CD14-positive monocyte (primary cell): ENCODE measurements at regions not wholly inside any gene's neighbourhood (a gene's known extent, or its start where the extent isn't known, plus 50 kb on each side); places are given as distances from the start of the nearest gene placed in this dataset.

ENCODE experiments used
- DNase-seq, 3 donors: peaks; one replicate each; pipeline ENCODE4 v3.0.0-alpha.2; 2011 to 2022
- H2AFZ ChIP-seq: 2 replicates; pipeline ENCODE4 v1.6.0; 2012; ENCODE audit warnings: mild to moderate bottlenecking, low read depth, low read length, inconsistent platforms; ENCODE audit not compliant: insufficient read depth, poor library complexity, severe bottlenecking
- H3K27ac ChIP-seq, 2 donors: 1 replicate in 1 of 2; 2 replicates in 1 of 2; pipeline ENCODE4 v1.5.1; 2012 to 2013; ENCODE audit warnings: low read length in 2 of 2, control low read depth in 1 of 2, inconsistent platforms in 1 of 2, low read depth in 1 of 2, mild to moderate bottlenecking in 1 of 2
- H3K27me3 ChIP-seq, 2 donors: one replicate each; pipeline versions ENCODE4 v1.6.0 to v1.6.1; 2011 to 2013; ENCODE audit warnings: low read length in 2 of 2; ENCODE audit not compliant: control insufficient read depth in 2 of 2, insufficient read depth in 2 of 2
- H3K36me3 ChIP-seq, 2 donors: replicated peaks in 1 of 2; 1 replicate in 1 of 2; 2 replicates in 1 of 2; pipeline versions ENCODE4 v1.5.1 to v1.6.1; 2012 to 2013; ENCODE audit warnings: low read length in 2 of 2, control low read depth in 1 of 2, inconsistent platforms in 1 of 2, mild to moderate bottlenecking in 1 of 2; ENCODE audit not compliant: insufficient read depth in 2 of 2, control insufficient read depth in 1 of 2
- H3K4me1 ChIP-seq, 2 donors: 1 replicate in 1 of 2; 2 replicates in 1 of 2; pipeline versions ENCODE4 v1.5.1 to v1.6.1; 2012 to 2013; ENCODE audit warnings: low read length in 2 of 2, control low read depth in 1 of 2, inconsistent platforms in 1 of 2, mild to moderate bottlenecking in 1 of 2, moderate library complexity in 1 of 2; ENCODE audit not compliant: insufficient read depth in 2 of 2, control insufficient read depth in 1 of 2
- H3K4me2 ChIP-seq: replicated peaks from 2 replicates; pipeline ENCODE3; 2012; ENCODE audit warnings: low read length, moderate library complexity, mild to moderate bottlenecking; ENCODE audit not compliant: poor library complexity, severe bottlenecking; ENCODE audit errors: extremely low read depth
- H3K4me3 ChIP-seq, 3 experiments: fragments of 200-600 bp in 1 of 3; sonication (generic) in 1 of 3; replicated peaks in 1 of 3; 1 replicate in 2 of 3; 2 replicates in 1 of 3; pipeline ENCODE4 v1.5.1; 2011 to 2013; ENCODE audit warnings: low read length in 3 of 3, mild to moderate bottlenecking in 3 of 3, control low read depth in 2 of 3, low read depth in 2 of 3, inconsistent platforms in 1 of 3, moderate library complexity in 1 of 3
- H3K79me2 ChIP-seq: 2 replicates; pipeline ENCODE4 v1.6.0; 2012; ENCODE audit warnings: mild to moderate bottlenecking, control low read depth, inconsistent platforms, low read length, moderate library complexity; ENCODE audit not compliant: insufficient read depth
- H3K9ac ChIP-seq: 2 replicates; pipeline ENCODE4 v1.6.0; 2017; ENCODE audit warnings: low read length, mild to moderate bottlenecking; ENCODE audit not compliant: insufficient read depth, poor library complexity, severe bottlenecking
- H3K9me3 ChIP-seq, 2 donors: replicated peaks in 1 of 2; 1 replicate in 1 of 2; 2 replicates in 1 of 2; pipeline versions ENCODE4 v1.5.1 to v1.6.1; 2012 to 2013; ENCODE audit warnings: low read length in 2 of 2, control low read depth in 1 of 2; ENCODE audit not compliant: control insufficient read depth in 1 of 2, insufficient read depth in 1 of 2
- H4K20me1 ChIP-seq: 2 replicates; pipeline ENCODE4 v1.6.0; 2012; ENCODE audit warnings: mild to moderate bottlenecking, low read length, control low read depth, moderate library complexity; ENCODE audit not compliant: insufficient read depth
- H3K27ac Mint-ChIP-seq, 7 donors: one replicate each; pipeline ENCODE4 v1.8.0; 2020; ENCODE audit warnings: mild to moderate bottlenecking in 7 of 7, mixed read lengths in 7 of 7, moderate library complexity in 6 of 7, inconsistent platforms in 2 of 7
- H3K27me3 Mint-ChIP-seq, 3 donors: one replicate each; pipeline ENCODE4 v1.8.0; 2021 to 2022; ENCODE audit warnings: low read depth in 3 of 3, mild to moderate bottlenecking in 3 of 3, mixed read lengths in 3 of 3, moderate library complexity in 3 of 3, inconsistent platforms in 1 of 3
- H3K36me3 Mint-ChIP-seq, 2 donors: one replicate each; pipeline ENCODE4 v1.8.0; 2020; ENCODE audit warnings: mixed read lengths in 2 of 2, inconsistent platforms in 1 of 2, mild to moderate bottlenecking in 1 of 2
- H3K4me1 Mint-ChIP-seq: one replicate; pipeline ENCODE4 v1.8.0; 2020; ENCODE audit warnings: mild to moderate bottlenecking, mixed read lengths
- H3K4me3 Mint-ChIP-seq, 2 donors: one replicate each; pipeline ENCODE4 v1.8.0; 2020; ENCODE audit warnings: mild to moderate bottlenecking in 2 of 2, mixed read lengths in 2 of 2, moderate library complexity in 1 of 2
- H3K9me3 Mint-ChIP-seq, 7 donors: one replicate each; pipeline ENCODE4 v1.8.0; 2020 to 2022; ENCODE audit warnings: mixed read lengths in 7 of 7, mild to moderate bottlenecking in 6 of 7, moderate library complexity in 6 of 7, inconsistent platforms in 2 of 7
- CTCF ChIP-seq: fragments of 200-600 bp; IDR thresholded peaks from one replicate; pipeline ENCODE4 v1.8.0; 2022; ENCODE audit warnings: antibody characterized with exemption, mild to moderate bottlenecking
- WGBS: methylation state at CpG from one replicate; pipeline ENCODE4 v1.1.5; 2013; ENCODE audit warnings: missing lambda C conversion rate; ENCODE audit not compliant: insufficient coverage; 5-methylcytosine and 5-hydroxymethylcytosine counted together
- intact Hi-C, 2 donors: fragments of 100-400 bp; cut with micrococcal nuclease; formaldehyde crosslinking; loops; one replicate each; pipeline versions ENCODE4 v1.15.0 to v1.15.1; 2023

GRCh38 chr3:148146241-148146640 lies 551.5 kb upstream of the AGTR1 start:
- no peaks in the 10 kb centered on the region for H3K9me3 ChIP-seq
- H3K4me3 ChIP-seq, result no peak overlapping the region
- H2AFZ ChIP-seq, result no peak overlapping the region
- no peak overlapping the region for H3K4me2 ChIP-seq
- TF ChIP-seq CTCF, result no peak
- no peak overlapping the region for H3K9ac ChIP-seq
- Mint-ChIP-seq H3K4me3 (no peak overlapping the region), H3K27me3 (peaks cover 0 to 2% (median 2%) of the 10 kb centered on the region in 3 donors), H3K36me3 (no peaks in the 10 kb centered on the region), H3K4me1 (no peaks in the 10 kb centered on the region), H3K27ac (no peak overlapping the region), H3K9me3 (peaks cover 0 to under 1% (median 0%) of the 10 kb centered on the region in 7 donors)
- no peaks in the 10 kb centered on the region for H4K20me1 ChIP-seq
- H3K4me1 ChIP-seq, result no peaks in the 10 kb centered on the region
- no peaks in the 10 kb centered on the region for H3K27me3 ChIP-seq
- no peaks in the 10 kb centered on the region for H3K79me2 ChIP-seq
- no peak overlapping the region for H3K27ac ChIP-seq
- intact Hi-C loops, result no loop called here
- no peak for DNase-seq
- no peaks in the 10 kb centered on the region for H3K36me3 ChIP-seq
- WGBS, result no CpG with 5 or more reads among the region's 2 CpGs

GRCh38 chr3:148146947-148147826 lies 550.5 kb upstream of the AGTR1 start:
- Histone ChIP-seq H2AFZ (no peak overlapping the region), H3K9ac (no peak overlapping the region), H4K20me1 (no peaks in the 10 kb centered on the region), H3K27me3 (no peaks in the 10 kb centered on the region), H3K36me3 (no peaks in the 10 kb centered on the region), H3K4me2 (no peak overlapping the region), H3K4me1 (no peaks in the 10 kb centered on the region), H3K27ac (no peak overlapping the region), H3K4me3 (no peak overlapping the region), H3K9me3 (no peaks in the 10 kb centered on the region), H3K79me2 (no peaks in the 10 kb centered on the region)
- Mint-ChIP-seq H3K27ac (no peak overlapping the region), H3K36me3 (no peaks in the 10 kb centered on the region), H3K4me1 (no peaks in the 10 kb centered on the region), H3K27me3 (peaks cover 0 to 2% (median 2%) of the 10 kb centered on the region in 3 donors), H3K9me3 (peaks cover 0 to 7% (median under 1%) of the 10 kb centered on the region in 7 donors), H3K4me3 (no peak overlapping the region)
- no CpG with 5 or more reads among the region's 2 CpGs for WGBS
- intact Hi-C loops, result no loop called here
- no peak for DNase-seq
- TF ChIP-seq CTCF, result no peak
